RWPE2 (cell line): ENCODE measurements at regions not wholly inside any gene's neighbourhood (a gene's known extent, or its start where the extent isn't known, plus 50 kb on each side); places are given as distances from the start of the nearest gene placed in this dataset.
"Not testable (repeated sequence)": the region's sequence is repeated elsewhere in the genome, so short reads cannot be mapped to it uniquely, and the experiment has no call there.

Source experiments
- ATAC-seq: fragments of 200-7000 bp; cut with Tn5 transposase; 3 replicates; pipeline ENCODE4 v1.9.1; 2021; ENCODE audit warnings: low read depth
- DNase-seq: peaks from one replicate; pipeline ENCODE4 v3.0.0-alpha.2; 2020; ENCODE audit warnings: low spot score
- H3K27ac ChIP-seq: fragments of 450-650 bp; 2 replicates; pipeline ENCODE4 v1.5.1; 2017; ENCODE audit warnings: mild to moderate bottlenecking; ENCODE audit not compliant: poor library complexity, severe bottlenecking
- H3K27me3 ChIP-seq: fragments of 250-450 bp; sonication (Bioruptor Pico); 2 replicates; pipeline ENCODE4 v1.5.1; 2021; ENCODE audit warnings: mild to moderate bottlenecking, moderate library complexity; ENCODE audit not compliant: insufficient read depth, poor library complexity, severe bottlenecking
- H3K36me3 ChIP-seq: fragments of 250-450 bp; sonication (Bioruptor Pico); 2 replicates; pipeline ENCODE4 v1.5.1; 2020; ENCODE audit warnings: low read depth, mild to moderate bottlenecking, moderate library complexity
- H3K4me1 ChIP-seq: fragments of 250-450 bp; sonication (Bioruptor Pico); 2 replicates; pipeline ENCODE4 v1.5.1; 2021; ENCODE audit warnings: mild to moderate bottlenecking, moderate library complexity; ENCODE audit not compliant: insufficient read depth, poor library complexity, severe bottlenecking
- H3K4me3 ChIP-seq: fragments of 250-450 bp; sonication (Bioruptor Pico); 2 replicates; pipeline ENCODE4 v1.5.1; 2021; ENCODE audit warnings: mild to moderate bottlenecking, moderate library complexity; ENCODE audit not compliant: severe bottlenecking
- H3K9me3 ChIP-seq: fragments of 250-450 bp; sonication (Bioruptor Pico); 2 replicates; pipeline ENCODE4 v1.5.1; 2021; ENCODE audit warnings: mild to moderate bottlenecking, moderate library complexity; ENCODE audit not compliant: severe bottlenecking
- TF ChIP-seq, protein P1 (sequence below): fragments of 450-650 bp; IDR thresholded peaks from one replicate; pipeline ENCODE4 v1.5.1; 2017; ENCODE audit warnings: mild to moderate bottlenecking, moderate library complexity; ENCODE audit not compliant: poor library complexity, severe bottlenecking

DNA sequence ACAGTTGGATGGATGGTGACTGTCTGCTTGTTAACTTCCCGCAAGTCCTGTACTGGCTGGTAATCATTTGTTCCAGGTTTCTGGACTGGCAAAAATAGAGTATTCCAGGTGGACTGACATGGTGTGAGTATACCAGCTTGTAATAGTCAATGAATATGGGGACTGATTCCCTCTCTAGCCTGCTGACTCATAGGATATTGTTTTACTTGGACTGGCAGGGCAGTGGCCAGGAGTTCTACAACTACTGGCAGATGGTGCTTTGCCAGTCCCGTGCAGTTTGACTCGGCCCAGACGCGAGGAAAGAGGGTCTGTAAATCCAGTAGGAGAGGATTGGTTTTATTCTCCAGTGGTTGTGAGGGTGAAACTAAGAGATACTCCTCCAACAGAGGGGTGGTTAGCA lies 78.0 kb downstream of the PRR15 start:
- Histone ChIP-seq H3K27me3 (no peaks in the 10 kb centered on the region), H3K4me1 (no peaks in the 10 kb centered on the region)
- TF ChIP-seq, protein P1, sequence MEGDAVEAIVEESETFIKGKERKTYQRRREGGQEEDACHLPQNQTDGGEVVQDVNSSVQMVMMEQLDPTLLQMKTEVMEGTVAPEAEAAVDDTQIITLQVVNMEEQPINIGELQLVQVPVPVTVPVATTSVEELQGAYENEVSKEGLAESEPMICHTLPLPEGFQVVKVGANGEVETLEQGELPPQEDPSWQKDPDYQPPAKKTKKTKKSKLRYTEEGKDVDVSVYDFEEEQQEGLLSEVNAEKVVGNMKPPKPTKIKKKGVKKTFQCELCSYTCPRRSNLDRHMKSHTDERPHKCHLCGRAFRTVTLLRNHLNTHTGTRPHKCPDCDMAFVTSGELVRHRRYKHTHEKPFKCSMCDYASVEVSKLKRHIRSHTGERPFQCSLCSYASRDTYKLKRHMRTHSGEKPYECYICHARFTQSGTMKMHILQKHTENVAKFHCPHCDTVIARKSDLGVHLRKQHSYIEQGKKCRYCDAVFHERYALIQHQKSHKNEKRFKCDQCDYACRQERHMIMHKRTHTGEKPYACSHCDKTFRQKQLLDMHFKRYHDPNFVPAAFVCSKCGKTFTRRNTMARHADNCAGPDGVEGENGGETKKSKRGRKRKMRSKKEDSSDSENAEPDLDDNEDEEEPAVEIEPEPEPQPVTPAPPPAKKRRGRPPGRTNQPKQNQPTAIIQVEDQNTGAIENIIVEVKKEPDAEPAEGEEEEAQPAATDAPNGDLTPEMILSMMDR = no peak

DNA sequence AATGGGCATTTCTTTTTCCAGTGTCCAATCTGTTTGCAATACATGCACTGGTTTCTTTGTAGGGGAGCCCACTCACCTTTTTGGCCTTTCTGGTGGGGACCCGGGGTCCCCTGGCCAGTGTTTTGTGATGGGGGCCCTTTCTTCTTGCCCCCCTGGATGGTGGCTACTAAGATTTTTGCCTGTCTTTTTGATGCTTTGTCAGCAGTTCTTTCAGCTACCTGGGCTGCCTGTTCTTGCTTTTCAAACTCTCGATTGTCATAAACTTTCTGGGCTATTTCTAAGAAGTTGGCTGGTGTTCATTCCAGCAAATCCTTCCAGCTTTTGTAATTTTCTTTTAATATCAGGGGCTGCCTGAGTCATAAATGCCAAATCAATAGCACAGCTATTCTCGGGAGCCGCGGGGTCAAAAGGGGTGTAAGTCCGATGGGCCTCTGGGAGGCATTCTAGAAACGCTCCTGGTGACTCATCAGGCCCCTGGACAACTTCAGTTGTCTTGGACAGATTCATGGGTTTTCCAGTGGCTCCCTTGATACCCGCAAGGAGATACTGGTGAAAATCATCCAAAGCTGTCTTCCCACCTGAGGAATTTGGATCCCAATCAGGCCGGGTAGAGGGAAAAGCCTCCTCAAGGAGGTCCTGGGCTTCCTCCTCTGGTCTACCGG lies 79.0 kb downstream of the PRR15 start:
- H3K4me1 ChIP-seq = no peaks in the 10 kb centered on the region
- H3K36me3 ChIP-seq = no peaks in the 10 kb centered on the region
- no peaks in the 10 kb centered on the region for H3K9me3 ChIP-seq
- no peak for ATAC-seq
- TF ChIP-seq, protein P1 = no peak
- H3K4me3 ChIP-seq = no peak overlapping the region
- H3K27ac ChIP-seq = no peak overlapping the region
- no peak for DNase-seq
- no peaks in the 10 kb centered on the region for H3K27me3 ChIP-seq

More for the DNA sequence above, 78.0 kb downstream of the PRR15 start:
- H3K36me3 ChIP-seq = no peaks in the 10 kb centered on the region
- no peaks in the 10 kb centered on the region for H3K9me3 ChIP-seq
- H3K27ac ChIP-seq = no peak overlapping the region
- H3K4me3 ChIP-seq = no peak overlapping the region
- DNase-seq (no peak), ATAC-seq (no peak)

DNA sequence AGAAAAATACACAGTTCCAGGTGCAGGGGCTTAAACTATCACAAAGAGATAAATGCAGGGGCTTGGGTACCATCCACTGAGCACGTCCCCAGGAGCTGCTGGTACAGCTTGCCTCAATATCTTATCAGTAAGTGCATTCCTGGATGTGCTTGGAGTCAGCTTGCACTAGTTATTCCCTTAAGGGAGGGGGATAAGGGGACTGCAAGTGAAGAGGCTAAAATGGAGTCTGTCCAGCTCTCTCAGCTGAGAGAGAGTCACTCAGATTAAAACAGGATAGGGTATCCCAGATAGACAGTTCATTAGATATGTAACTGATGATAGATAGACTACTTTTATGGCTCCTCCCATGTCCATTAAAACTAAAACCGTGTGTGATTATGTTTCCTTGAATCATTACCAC lies 82.5 kb downstream of the PRR15 start:
- H3K27ac ChIP-seq, H3K27me3 ChIP-seq, H3K4me1 ChIP-seq, ATAC-seq, H3K36me3 ChIP-seq, H3K9me3 ChIP-seq, H3K4me3 ChIP-seq, DNase-seq: not testable (repeated sequence)

DNA sequence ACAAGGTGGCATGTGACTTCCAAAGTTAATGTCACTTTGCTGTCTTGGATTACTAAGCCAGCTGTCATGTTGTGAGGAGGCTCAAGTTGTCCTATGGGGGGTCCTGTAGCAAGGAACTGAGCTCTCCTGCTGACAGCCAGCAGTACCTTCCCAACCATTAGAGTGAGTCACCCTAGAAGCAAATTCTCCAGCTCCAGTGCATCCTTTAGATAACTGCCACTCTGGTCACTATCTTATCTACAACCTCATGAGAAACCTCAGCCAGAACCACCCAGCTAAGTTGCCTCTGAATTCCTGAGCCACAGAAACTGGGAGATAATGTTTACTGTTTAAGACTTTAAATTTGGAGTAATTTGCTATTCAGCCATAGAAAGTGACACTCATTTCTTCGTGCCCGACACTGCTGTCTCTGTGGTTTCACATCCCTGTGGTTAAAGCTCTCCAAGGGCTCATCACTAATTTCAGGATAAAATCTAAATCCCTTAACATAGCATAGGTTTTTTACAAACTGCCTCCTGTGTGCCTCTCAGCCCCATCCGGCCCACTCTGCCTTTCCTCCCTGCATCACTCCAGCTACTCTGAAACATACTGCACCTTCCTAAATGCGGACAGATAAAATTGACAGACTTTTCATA lies 83.5 kb downstream of the PRR15 start:
- H3K27ac ChIP-seq = no peak overlapping the region
- H3K27me3 ChIP-seq = no peaks in the 10 kb centered on the region
- no peak overlapping the region for H3K4me3 ChIP-seq
- H3K9me3 ChIP-seq = no peaks in the 10 kb centered on the region
- no peaks in the 10 kb centered on the region for H3K36me3 ChIP-seq
- ATAC-seq = no peak
- H3K4me1 ChIP-seq = no peaks in the 10 kb centered on the region
- no peak for DNase-seq
- TF ChIP-seq, protein P1 = no peak

DNA sequence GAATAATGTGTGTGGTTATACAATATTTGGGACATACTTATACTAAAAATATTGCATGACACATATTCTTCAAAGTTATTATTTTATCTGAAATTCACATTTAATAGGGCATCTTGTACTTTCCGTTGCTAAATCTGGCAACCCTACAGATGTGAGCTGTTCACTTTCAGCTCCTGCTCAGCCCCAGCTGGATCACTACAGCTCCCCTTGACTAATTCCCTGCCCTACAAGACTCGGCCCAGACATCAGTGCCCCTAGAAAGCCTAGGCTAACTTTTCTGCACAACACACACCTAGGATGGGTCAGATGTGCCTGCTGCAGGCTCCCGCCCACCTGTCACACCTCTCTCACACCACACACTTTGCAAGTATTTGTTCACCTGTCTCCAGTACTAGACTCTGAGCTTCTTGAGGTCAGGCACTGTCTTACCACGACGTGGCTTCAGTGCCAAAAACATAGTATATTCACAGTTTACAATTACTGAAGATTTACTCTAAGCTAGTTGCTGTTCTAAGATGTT lies 84.1 kb downstream of the PRR15 start:
- H3K36me3 ChIP-seq, ATAC-seq, DNase-seq, H3K27me3 ChIP-seq, H3K27ac ChIP-seq, H3K4me3 ChIP-seq, H3K4me1 ChIP-seq, H3K9me3 ChIP-seq: not testable (repeated sequence)
